Peyer's patch (tissue), 4 donors: ENCODE measurements at regions not wholly inside any gene's neighbourhood (a gene's known extent, or its start where the extent isn't known, plus 50 kb on each side); places are given as distances from the start of the nearest gene placed in this dataset.
"Not testable (repeated sequence)": the region's sequence is repeated elsewhere in the genome, so short reads cannot be mapped to it uniquely, and the experiment has no call there.

ENCODE experiments used
- DNase-seq, 3 donors: peaks; one replicate each; pipeline ENCODE4 v3.0.0-alpha.2; 2017 to 2019
- H3K27ac ChIP-seq, 4 donors: fragments of 200-600 bp; sonication (generic); one replicate each; pipeline ENCODE4 v1.5.1; 2016 to 2019
- H3K27me3 ChIP-seq, 2 donors: fragments of 200-600 bp; sonication (generic); one replicate each; pipeline ENCODE4 v1.5.1; 2019
- H3K36me3 ChIP-seq, 3 donors: fragments of 200-600 bp; sonication (generic); one replicate each; pipeline ENCODE4 v1.5.1; 2016 to 2019
- H3K4me1 ChIP-seq, 4 donors: fragments of 200-600 bp; sonication (generic); one replicate each; pipeline ENCODE4 v1.5.1; 2016 to 2019
- H3K4me3 ChIP-seq, 4 donors: fragments of 200-600 bp; sonication (generic); 1 replicate in 3 of 4; 2 replicates in 1 of 4; pipeline ENCODE4 v1.5.1; 2016 to 2019; ENCODE audit warnings: mild to moderate bottlenecking in 1 of 4
- H3K9me3 ChIP-seq, 4 donors: fragments of 200-600 bp; sonication (generic); one replicate each; pipeline ENCODE4 v1.5.1; 2016 to 2019; ENCODE audit warnings: mild to moderate bottlenecking in 1 of 4
- TF ChIP-seq, protein P1 (sequence below), 6 experiments: fragments of 450-650 bp in 4 of 6; fragments of 200-600 bp in 2 of 6; sonication (generic) in 1 of 6; IDR thresholded peaks; one replicate each; pipeline ENCODE4 v1.5.1; 2017 to 2019; ENCODE audit warnings: antibody characterized with exemption in 6 of 6, mild to moderate bottlenecking in 3 of 6, moderate library complexity in 1 of 6

DNA sequence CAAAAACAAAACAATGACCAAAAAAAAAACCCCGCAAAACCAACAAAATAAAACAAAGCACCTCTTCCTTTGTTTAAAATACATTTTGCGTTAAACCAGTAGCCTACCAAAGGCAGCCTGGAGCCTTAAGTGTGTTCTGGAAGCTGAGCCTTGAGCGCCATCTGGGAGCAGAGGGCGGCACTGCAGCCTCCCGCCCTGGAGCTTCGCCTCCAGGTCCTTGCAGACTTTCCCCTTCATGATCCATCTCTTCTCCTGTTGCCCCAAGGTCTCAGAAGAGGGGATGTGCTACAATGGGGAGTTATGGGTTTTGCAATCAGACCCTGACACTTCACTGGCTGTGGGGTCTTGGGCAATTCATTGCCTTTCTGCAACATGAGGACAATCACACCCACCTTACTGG is 204.9 kb downstream of the NPIPA8 start:
- H3K4me3 ChIP-seq, H3K9me3 ChIP-seq, H3K27me3 ChIP-seq, H3K36me3 ChIP-seq, H3K4me1 ChIP-seq, DNase-seq, H3K27ac ChIP-seq: not testable (repeated sequence)
- TF ChIP-seq, protein P1, sequence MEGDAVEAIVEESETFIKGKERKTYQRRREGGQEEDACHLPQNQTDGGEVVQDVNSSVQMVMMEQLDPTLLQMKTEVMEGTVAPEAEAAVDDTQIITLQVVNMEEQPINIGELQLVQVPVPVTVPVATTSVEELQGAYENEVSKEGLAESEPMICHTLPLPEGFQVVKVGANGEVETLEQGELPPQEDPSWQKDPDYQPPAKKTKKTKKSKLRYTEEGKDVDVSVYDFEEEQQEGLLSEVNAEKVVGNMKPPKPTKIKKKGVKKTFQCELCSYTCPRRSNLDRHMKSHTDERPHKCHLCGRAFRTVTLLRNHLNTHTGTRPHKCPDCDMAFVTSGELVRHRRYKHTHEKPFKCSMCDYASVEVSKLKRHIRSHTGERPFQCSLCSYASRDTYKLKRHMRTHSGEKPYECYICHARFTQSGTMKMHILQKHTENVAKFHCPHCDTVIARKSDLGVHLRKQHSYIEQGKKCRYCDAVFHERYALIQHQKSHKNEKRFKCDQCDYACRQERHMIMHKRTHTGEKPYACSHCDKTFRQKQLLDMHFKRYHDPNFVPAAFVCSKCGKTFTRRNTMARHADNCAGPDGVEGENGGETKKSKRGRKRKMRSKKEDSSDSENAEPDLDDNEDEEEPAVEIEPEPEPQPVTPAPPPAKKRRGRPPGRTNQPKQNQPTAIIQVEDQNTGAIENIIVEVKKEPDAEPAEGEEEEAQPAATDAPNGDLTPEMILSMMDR (IDR thresholded peaks at IDR 0.05), result peak in 4 of 6 experiments; percentile 16 to 33 (median 20)

DNA sequence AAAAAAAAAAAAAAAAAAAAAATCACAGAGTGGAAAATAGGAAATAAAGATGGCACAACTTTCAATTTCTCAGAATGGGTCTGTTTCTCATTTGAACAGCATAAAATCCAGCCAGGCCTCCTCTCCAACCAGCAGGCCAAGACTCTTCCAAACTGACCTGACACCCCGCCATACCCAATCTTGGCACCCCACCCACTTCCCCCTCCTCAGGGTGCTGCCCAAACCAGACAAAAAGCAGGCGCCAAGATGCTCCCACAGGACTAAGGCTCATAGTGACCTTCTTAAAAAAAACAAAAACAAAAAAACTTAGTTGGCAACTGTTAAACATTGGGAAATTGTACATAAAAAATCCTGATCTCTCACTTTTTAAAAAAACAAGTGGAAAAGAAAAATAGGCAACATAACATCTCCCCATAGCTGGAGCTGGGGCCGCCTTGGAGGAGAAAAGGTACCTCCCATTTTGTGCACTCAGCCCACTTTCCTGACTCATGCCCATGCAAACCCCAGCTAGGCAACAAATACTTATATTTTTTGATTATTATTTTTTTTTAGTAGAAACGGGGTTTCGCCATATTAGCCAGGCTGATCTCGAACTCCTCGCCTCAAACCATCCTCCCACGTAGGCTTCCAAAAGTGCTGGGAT is 205.9 kb downstream of the NPIPA8 start:
- DNase-seq, H3K4me1 ChIP-seq, H3K9me3 ChIP-seq, H3K36me3 ChIP-seq, H3K27ac ChIP-seq, H3K4me3 ChIP-seq, H3K27me3 ChIP-seq: not testable (repeated sequence)

GRCh38 chr16:18127033-18127432 is 209.5 kb downstream of the NPIPA8 start:
- DNase-seq, H3K27me3 ChIP-seq, H3K36me3 ChIP-seq, H3K9me3 ChIP-seq, H3K4me3 ChIP-seq, H3K27ac ChIP-seq, H3K4me1 ChIP-seq: not testable (repeated sequence)

- not testable (repeated sequence) for H3K4me1 ChIP-seq, H3K27ac ChIP-seq, H3K36me3 ChIP-seq, DNase-seq, H3K4me3 ChIP-seq, H3K27me3 ChIP-seq, H3K9me3 ChIP-seq
These were observed 217.4 kb downstream of the NPIPA8 start for GRCh38 chr16:18119092-18119491.

- not testable (repeated sequence) for H3K27ac ChIP-seq, H3K9me3 ChIP-seq, DNase-seq, H3K4me1 ChIP-seq, H3K36me3 ChIP-seq, H3K27me3 ChIP-seq, H3K4me3 ChIP-seq
These were observed 217.9 kb downstream of the NPIPA8 start for GRCh38 chr16:18118684-18119083.

- H3K27ac ChIP-seq, H3K36me3 ChIP-seq, DNase-seq, H3K27me3 ChIP-seq, H3K4me3 ChIP-seq, H3K4me1 ChIP-seq, H3K9me3 ChIP-seq: not testable (repeated sequence)
These were observed 218.5 kb downstream of the NPIPA8 start for GRCh38 chr16:18118071-18118470.

GRCh38 chr16:18104412-18104811 is 232.1 kb downstream of the NPIPA8 start:
- not testable (repeated sequence) for H3K27ac ChIP-seq, DNase-seq, H3K9me3 ChIP-seq, H3K4me3 ChIP-seq, H3K4me1 ChIP-seq, H3K36me3 ChIP-seq, H3K27me3 ChIP-seq

DNA sequence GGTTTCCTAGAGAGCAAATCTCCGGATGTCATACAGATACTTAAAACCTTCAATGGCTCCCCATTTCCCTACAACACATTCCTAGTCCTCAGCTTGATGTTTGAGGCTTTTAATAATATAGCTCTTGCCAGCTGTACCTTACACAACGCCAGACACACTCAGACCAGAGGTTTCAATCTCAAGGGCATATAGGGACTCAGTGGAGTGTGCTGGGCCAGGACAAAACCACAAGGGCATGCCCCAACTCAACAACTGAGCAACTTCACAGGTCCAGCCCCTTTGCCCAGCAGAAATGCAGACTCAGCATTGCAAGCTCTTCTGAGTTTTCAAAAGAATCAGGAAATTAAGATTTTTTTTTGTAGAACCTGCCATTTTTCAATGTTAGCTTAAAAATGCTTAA is 235.5 kb downstream of the NPIPA8 start:
- not testable (repeated sequence) for H3K9me3 ChIP-seq, H3K4me3 ChIP-seq, H3K4me1 ChIP-seq, H3K36me3 ChIP-seq, H3K27ac ChIP-seq, DNase-seq, H3K27me3 ChIP-seq

- not testable (repeated sequence) for DNase-seq, H3K4me1 ChIP-seq, H3K27me3 ChIP-seq, H3K4me3 ChIP-seq, H3K27ac ChIP-seq, H3K9me3 ChIP-seq, H3K36me3 ChIP-seq
These were observed 243.9 kb downstream of the NPIPA8 start for GRCh38 chr16:18092605-18093004.

- H3K27ac ChIP-seq, H3K27me3 ChIP-seq, H3K36me3 ChIP-seq, H3K9me3 ChIP-seq, H3K4me1 ChIP-seq, DNase-seq, H3K4me3 ChIP-seq: not testable (repeated sequence)
These were observed 255.7 kb downstream of the NPIPA8 start for GRCh38 chr16:18080658-18081363.

- H3K36me3 ChIP-seq, DNase-seq, H3K9me3 ChIP-seq, H3K4me3 ChIP-seq, H3K27ac ChIP-seq, H3K4me1 ChIP-seq, H3K27me3 ChIP-seq: not testable (repeated sequence)
These were observed 258.6 kb downstream of the NPIPA8 start for GRCh38 chr16:18077910-18078309.
